Endothelial cell of umbilical vein (primary cell): ENCODE measurements at regions not wholly inside any gene's neighbourhood (a gene's known extent, or its start where the extent isn't known, plus 50 kb on each side); places are given as distances from the start of the nearest gene placed in this dataset.

Source experiments
- BruUV-seq: library from RNA; stranded (reverse); fragments of 400-500 nt; replicated peaks from 2 replicates; lab custom pipeline; 2021; lab: Mats Ljungman, UMichigan
- CTCF ChIA-PET: fragments of 300-600, 350-600 bp; sonication (Branson Sonifier 250); formaldehyde crosslinking; loops from one replicate; lab custom pipeline; 2021; ENCODE audit warnings: antibody characterized with exemption, inconsistent platforms; lab: Charles Lee
- POLR2A ChIA-PET: fragments of 300-600, 350-600 bp; sonication (Branson Sonifier 250); formaldehyde crosslinking; loops from one replicate; lab custom pipeline; 2021; ENCODE audit warnings: antibody characterized with exemption, inconsistent platforms; lab: Charles Lee
- DNase-seq: peaks from one replicate; pipeline ENCODE4 v3.0.0-alpha.2; 2011; ENCODE audit warnings: low read depth, low spot score
- FAIRE-seq: peaks from 2 replicates; lab custom pipeline; 2011; peaks lifted over from hg19 to GRCh38; lab: Jason Lieb, UNC
- H2AFZ ChIP-seq: 2 replicates; pipeline ENCODE4 v1.6.0; 2012; ENCODE audit warnings: low read depth, low read length, control low read depth, inconsistent platforms
- H3K27ac ChIP-seq: 2 replicates; pipeline ENCODE4 v1.5.1; 2011; ENCODE audit warnings: low read depth, mild to moderate bottlenecking, control low read depth, low read length, moderate library complexity; ENCODE audit not compliant: insufficient read depth
- H3K27me3 ChIP-seq, 2 experiments: 2 replicates each; pipeline versions ENCODE4 v1.6.0 to v1.6.1; 2011; ENCODE audit warnings: low read length in 2 of 2, mixed read lengths in 1 of 2; ENCODE audit not compliant: control insufficient read depth in 2 of 2, insufficient read depth in 2 of 2
- H3K36me3 ChIP-seq, 2 experiments: 2 replicates in 1 of 2; 3 replicates in 1 of 2; pipeline ENCODE4 v1.5.1; 2011; ENCODE audit warnings: low read length in 2 of 2, mild to moderate bottlenecking in 1 of 2, moderate library complexity in 1 of 2; ENCODE audit not compliant: control insufficient read depth in 2 of 2, insufficient read depth in 2 of 2; ENCODE audit errors: extremely low read depth in 1 of 2
- H3K4me1 ChIP-seq: 3 replicates; pipeline ENCODE4 v1.5.1; 2011; ENCODE audit warnings: mild to moderate bottlenecking, low read length; ENCODE audit not compliant: control insufficient read depth, insufficient read depth; ENCODE audit errors: extremely low read depth
- H3K4me2 ChIP-seq: 2 replicates; pipeline ENCODE4 v1.6.1; 2011; ENCODE audit warnings: low read length, control low read depth, mixed read lengths; ENCODE audit not compliant: insufficient read depth
- H3K4me3 ChIP-seq, 3 experiments: fragments of 200-600 bp in 1 of 3; sonication (generic), shearing (Covaris generic) in 1 of 3; replicated peaks in 1 of 3; 2 replicates each; pipeline ENCODE4 v1.5.1; 2011 to 2016; ENCODE audit warnings: control low read depth in 3 of 3, low read length in 3 of 3, mild to moderate bottlenecking in 2 of 3, inconsistent platforms in 1 of 3, low read depth in 1 of 3, moderate library complexity in 1 of 3; ENCODE audit not compliant: insufficient read depth in 1 of 3
- H3K79me2 ChIP-seq: 2 replicates; pipeline ENCODE4 v1.6.0; 2012; ENCODE audit warnings: low read length, inconsistent platforms; ENCODE audit not compliant: control insufficient read depth, insufficient read depth
- H3K9ac ChIP-seq: replicated peaks from 2 replicates; pipeline ENCODE3; 2011; ENCODE audit warnings: low read length, control low read depth; ENCODE audit not compliant: insufficient read depth; ENCODE audit errors: extremely low read depth
- H3K9me1 ChIP-seq: replicated peaks from 3 replicates; pipeline ENCODE4 v1.6.0; 2011; ENCODE audit warnings: mild to moderate bottlenecking, low read length; ENCODE audit not compliant: control insufficient read depth, insufficient read depth; ENCODE audit errors: extremely low read depth
- H3K9me3 ChIP-seq: replicated peaks from 2 replicates; pipeline ENCODE4 v1.5.1; 2012; ENCODE audit warnings: low read length, inconsistent platforms; ENCODE audit not compliant: control insufficient read depth, insufficient read depth
- H4K20me1 ChIP-seq: replicated peaks from 2 replicates; pipeline ENCODE3; 2011; ENCODE audit warnings: mild to moderate bottlenecking, low read length; ENCODE audit not compliant: control insufficient read depth, insufficient read depth; ENCODE audit errors: extremely low read depth
- EZH2 ChIP-seq: IDR thresholded peaks from 2 replicates; pipeline ENCODE4 v1.6.1; 2012; ENCODE audit warnings: borderline replicate concordance, low read depth, mild to moderate bottlenecking, moderate library complexity, low read length, inconsistent platforms; ENCODE audit not compliant: severe bottlenecking
- FOS ChIP-seq: IDR thresholded peaks from 2 replicates; pipeline ENCODE4 v1.6.1; 2011; ENCODE audit warnings: mild to moderate bottlenecking, low read length, moderate library complexity, borderline replicate concordance; ENCODE audit not compliant: insufficient read depth
- GATA2 ChIP-seq: IDR thresholded peaks from 2 replicates; pipeline ENCODE4 v1.7.0; 2011; ENCODE audit warnings: low read depth, mild to moderate bottlenecking, moderate library complexity, mixed read lengths, low read length; ENCODE audit not compliant: insufficient read length, insufficient read depth
- MYC ChIP-seq: IDR thresholded peaks from one replicate; pipeline ENCODE4 v1.6.1; 2011; ENCODE audit warnings: mild to moderate bottlenecking, low read depth, low read length
- POLR2A ChIP-seq: IDR thresholded peaks from 2 replicates; pipeline ENCODE4 v1.6.1; 2012; ENCODE audit warnings: low read depth, mild to moderate bottlenecking, control low read depth, low read length
- POLR2AphosphoS5 ChIP-seq: IDR thresholded peaks from 2 replicates; pipeline ENCODE4 v1.6.1; 2012; ENCODE audit warnings: low read depth, mild to moderate bottlenecking, control low read depth, low read length, moderate library complexity; ENCODE audit not compliant: insufficient read depth
- dilution Hi-C: fragments of 300-500 bp; cut with MboI; formaldehyde crosslinking; loops from one replicate; pipeline ENCODE4 v1.15.0; 2019; ENCODE audit warnings: low sequenced_read_pairs; ENCODE audit not compliant: extremely low pct_ligation_motif_present
- intact Hi-C: fragments of 100-400 bp; cut with micrococcal nuclease; formaldehyde crosslinking; loops from one replicate; pipeline ENCODE4 v1.10.0; 2022
- TF ChIP-seq, protein P1 (sequence below), 2 donors: IDR thresholded peaks; 1 replicate in 1 of 2; 2 replicates in 1 of 2; pipeline ENCODE4 v1.5.1; 2011; ENCODE audit warnings: low read length in 2 of 2, mild to moderate bottlenecking in 2 of 2, moderate library complexity in 2 of 2, control low read depth in 1 of 2, inconsistent platforms in 1 of 2, low read depth in 1 of 2; ENCODE audit not compliant: insufficient read depth in 1 of 2; ENCODE audit errors: extremely low read depth in 1 of 2
- TF ChIP-seq, protein P2 (sequence below): IDR thresholded peaks from 2 replicates; pipeline ENCODE4 v1.6.1; 2011; ENCODE audit not compliant: insufficient read depth, insufficient read length

DNA sequence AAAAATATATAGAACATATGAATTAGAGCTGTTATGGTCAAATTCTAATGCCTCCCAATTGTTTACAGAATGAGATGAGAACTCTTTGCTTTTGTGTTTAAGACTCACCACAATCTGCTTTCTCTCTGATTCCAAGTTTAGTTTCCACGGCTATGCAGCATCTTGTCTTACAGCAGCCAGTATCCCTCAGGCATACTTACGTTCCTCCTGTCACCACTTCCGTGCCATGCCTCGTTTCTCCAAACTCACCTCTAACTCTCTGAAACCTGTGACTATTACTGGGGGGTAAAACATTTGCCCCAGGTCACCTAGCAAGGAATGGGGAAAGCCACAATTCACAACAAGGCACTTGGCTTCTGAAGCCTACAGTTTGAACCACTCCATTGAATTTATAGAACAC, 192.8 kb upstream of the NRIP1 start:
- TF ChIP-seq, protein P1, sequence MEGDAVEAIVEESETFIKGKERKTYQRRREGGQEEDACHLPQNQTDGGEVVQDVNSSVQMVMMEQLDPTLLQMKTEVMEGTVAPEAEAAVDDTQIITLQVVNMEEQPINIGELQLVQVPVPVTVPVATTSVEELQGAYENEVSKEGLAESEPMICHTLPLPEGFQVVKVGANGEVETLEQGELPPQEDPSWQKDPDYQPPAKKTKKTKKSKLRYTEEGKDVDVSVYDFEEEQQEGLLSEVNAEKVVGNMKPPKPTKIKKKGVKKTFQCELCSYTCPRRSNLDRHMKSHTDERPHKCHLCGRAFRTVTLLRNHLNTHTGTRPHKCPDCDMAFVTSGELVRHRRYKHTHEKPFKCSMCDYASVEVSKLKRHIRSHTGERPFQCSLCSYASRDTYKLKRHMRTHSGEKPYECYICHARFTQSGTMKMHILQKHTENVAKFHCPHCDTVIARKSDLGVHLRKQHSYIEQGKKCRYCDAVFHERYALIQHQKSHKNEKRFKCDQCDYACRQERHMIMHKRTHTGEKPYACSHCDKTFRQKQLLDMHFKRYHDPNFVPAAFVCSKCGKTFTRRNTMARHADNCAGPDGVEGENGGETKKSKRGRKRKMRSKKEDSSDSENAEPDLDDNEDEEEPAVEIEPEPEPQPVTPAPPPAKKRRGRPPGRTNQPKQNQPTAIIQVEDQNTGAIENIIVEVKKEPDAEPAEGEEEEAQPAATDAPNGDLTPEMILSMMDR (IDR thresholded peaks at IDR 0.05; ENCODE audit: extremely low read depth in 1 of 2, insufficient read depth in 1 of 2, low read depth in 1 of 2, low read length in 2 of 2): no peak
- no peak for TF ChIP-seq FOS
- no peak for TF ChIP-seq EZH2
- TF ChIP-seq, protein P2, sequence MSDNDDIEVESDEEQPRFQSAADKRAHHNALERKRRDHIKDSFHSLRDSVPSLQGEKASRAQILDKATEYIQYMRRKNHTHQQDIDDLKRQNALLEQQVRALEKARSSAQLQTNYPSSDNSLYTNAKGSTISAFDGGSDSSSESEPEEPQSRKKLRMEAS: no peak
- TF ChIP-seq GATA2: no peak
- TF ChIP-seq POLR2AphosphoS5: no peak
- no peak for TF ChIP-seq POLR2A
- no peak for TF ChIP-seq MYC
- Histone ChIP-seq H3K27me3 (no peaks in the 10 kb centered on the region), H3K79me2 (no peaks in the 10 kb centered on the region), H3K9me1 (no peaks in the 10 kb centered on the region), H3K9me3 (no peaks in the 10 kb centered on the region), H3K9ac (no peak overlapping the region), H3K4me2 (no peak overlapping the region), H3K27ac (no peak overlapping the region), H2AFZ (no peak overlapping the region), H3K4me3 (no peak overlapping the region), H3K4me1 (no peaks in the 10 kb centered on the region), H4K20me1 (no peaks in the 10 kb centered on the region), H3K36me3 (no peaks in the 10 kb centered on the region)
- DNase-seq (no peak), FAIRE-seq (no peak)
- BruUV-seq: no TSS peak
- ChIA-PET CTCF (interaction anchor here (0.9 kb wide), 1 partner anchor 20 kb away, joined by 3 read pairs; no protein-coding TSS in a partner anchor), POLR2A (no interaction called here)
- intact Hi-C loops: no loop called here
- dilution Hi-C loops: no loop called here
